WTC11 (cell line): ENCODE measurements at regions not wholly inside any gene's neighbourhood (a gene's known extent, or its start where the extent isn't known, plus 50 kb on each side); places are given as distances from the start of the nearest gene placed in this dataset.

Experiments
- ATAC-seq: fragments of 200-7000 bp; cut with Tn5 transposase; 2 replicates; pipeline ENCODE4 v1.10.0; 2021; ENCODE audit warnings: mild to moderate bottlenecking, moderate library complexity
- CTCF ChIA-PET: fragments of 300-600 bp; sonication (Branson Sonifier 250); formaldehyde crosslinking; loops from one replicate; lab custom pipeline; 2021; ENCODE audit warnings: antibody characterized with exemption; lab: Charles Lee
- POLR2A ChIA-PET: fragments of 350-600 bp; sonication (Branson Sonifier 250); formaldehyde crosslinking; loops from one replicate; lab custom pipeline; 2021; ENCODE audit warnings: antibody characterized with exemption; lab: Charles Lee
- DNase-seq: peaks from one replicate; pipeline ENCODE4 v3.0.0; 2021; ENCODE audit warnings: low spot score
- H3K27ac Mint-ChIP-seq: 2 replicates; pipeline ENCODE4 v1.8.0; 2021; ENCODE audit warnings: mixed read lengths
- H3K27me3 Mint-ChIP-seq: 2 replicates; pipeline ENCODE4 v1.8.0; 2021; ENCODE audit warnings: low read depth, mild to moderate bottlenecking, moderate library complexity, mixed read lengths
- H3K36me3 Mint-ChIP-seq: 2 replicates; pipeline ENCODE4 v1.8.0; 2021; ENCODE audit warnings: mixed read lengths
- H3K4me1 Mint-ChIP-seq: 2 replicates; pipeline ENCODE4 v1.8.0; 2022; ENCODE audit warnings: mixed read lengths
- H3K4me3 Mint-ChIP-seq: 2 replicates; pipeline ENCODE4 v1.8.0; 2021; ENCODE audit warnings: mild to moderate bottlenecking, moderate library complexity, mixed read lengths
- H3K9me3 Mint-ChIP-seq: 2 replicates; pipeline ENCODE4 v1.8.0; 2021; ENCODE audit warnings: mixed read lengths
- ATF2 ChIP-seq: sonication (generic); formaldehyde crosslinking; IDR thresholded peaks from 2 replicates; pipeline ENCODE4 v1.8.1; 2022; ENCODE audit warnings: low read depth, missing genetic modification reagents, borderline replicate concordance
- ATF6 ChIP-seq: sonication (generic); formaldehyde crosslinking; IDR thresholded peaks from 2 replicates; pipeline ENCODE4 v1.8.1; 2023; ENCODE audit warnings: mild to moderate bottlenecking, missing genetic modification reagents
- FOXP4 ChIP-seq: sonication (generic); formaldehyde crosslinking; IDR thresholded peaks from 2 replicates; pipeline ENCODE4 v1.8.0; 2022; ENCODE audit warnings: mild to moderate bottlenecking, missing genetic modification reagents
- GTF2I ChIP-seq: fragments of 250-450 bp; sonication (Bioruptor Pico); conservative IDR thresholded peaks from 2 replicates; pipeline ENCODE4 v1.4.0; 2021; ENCODE audit warnings: mild to moderate bottlenecking
- IRF2 ChIP-seq: sonication (generic); formaldehyde crosslinking; IDR thresholded peaks from 2 replicates; pipeline ENCODE4 v1.8.0; 2022; ENCODE audit warnings: low read depth, missing genetic modification reagents, borderline replicate concordance
- JUN ChIP-seq: sonication (generic); formaldehyde crosslinking; IDR thresholded peaks from 2 replicates; pipeline ENCODE4 v1.8.0; 2023; ENCODE audit warnings: mild to moderate bottlenecking, missing genetic modification reagents
- MYBL2 ChIP-seq: sonication (generic); formaldehyde crosslinking; IDR thresholded peaks from 2 replicates; pipeline ENCODE4 v1.8.1; 2023; ENCODE audit warnings: mild to moderate bottlenecking, moderate library complexity, missing genetic modification reagents
- NFE2L1 ChIP-seq: sonication (generic); formaldehyde crosslinking; IDR thresholded peaks from 2 replicates; pipeline ENCODE4 v1.8.1; 2023; ENCODE audit warnings: missing genetic modification reagents
- RELA ChIP-seq: sonication (generic); formaldehyde crosslinking; IDR thresholded peaks from 2 replicates; pipeline ENCODE4 v1.8.1; 2022; ENCODE audit warnings: missing genetic modification reagents, mild to moderate bottlenecking, borderline replicate concordance
- SOX15 ChIP-seq: fragments of 250-450 bp; sonication (Bioruptor Pico); IDR thresholded peaks from 2 replicates; pipeline ENCODE4 v1.9.0; 2021; ENCODE audit warnings: mild to moderate bottlenecking
- SP1 ChIP-seq: sonication (generic); formaldehyde crosslinking; conservative IDR thresholded peaks from 2 replicates; pipeline ENCODE4 v1.8.1; 2022; ENCODE audit warnings: missing genetic modification reagents
- ZNF121 ChIP-seq: sonication (generic); formaldehyde crosslinking; IDR thresholded peaks from 2 replicates; pipeline ENCODE4 v1.8.0; 2023; ENCODE audit warnings: missing genetic modification reagents
- ZNF281 ChIP-seq: sonication (generic); formaldehyde crosslinking; IDR thresholded peaks from 2 replicates; pipeline ENCODE4 v1.8.0; 2023; ENCODE audit warnings: mild to moderate bottlenecking, missing genetic modification reagents
- ZNF532 ChIP-seq: fragments of 250-450 bp; sonication (Bioruptor Pico); IDR thresholded peaks from 2 replicates; pipeline ENCODE4 v1.9.0; 2021; ENCODE audit warnings: mild to moderate bottlenecking, borderline replicate concordance
- ZNF671 ChIP-seq: fragments of 250-450 bp; sonication (Bioruptor Pico); IDR thresholded peaks from 2 replicates; pipeline ENCODE4 v1.8.0; 2021; ENCODE audit warnings: mild to moderate bottlenecking
- ZSCAN18 ChIP-seq: fragments of 250-450 bp; sonication (Bioruptor Pico); IDR thresholded peaks from 2 replicates; pipeline ENCODE4 v2.1.2; 2022; ENCODE audit warnings: mild to moderate bottlenecking, moderate library complexity

GRCh38 chr22:47773635-47774034 lies 1011.2 kb downstream of the TBC1D22A start:
- Mint-ChIP-seq H3K4me3 (no peak overlapping the region), H3K4me1 (peaks cover 26% of the 10 kb centered on the region), H3K27me3 (no peaks in the 10 kb centered on the region), H3K36me3 (no peaks in the 10 kb centered on the region), H3K27ac (no peak overlapping the region), H3K9me3 (peaks cover 10% of the 10 kb centered on the region)
- ChIA-PET POLR2A (no interaction called here), CTCF (no interaction called here)
- ATAC-seq, result no peak
- TF ChIP-seq SOX15 (CRISPR knock-in tag) (no peak), ZNF281 (CRISPR knock-in tag) (no peak), ZSCAN18 (CRISPR knock-in tag) (no peak), NFE2L1 (CRISPR knock-in tag) (no peak), GTF2I (CRISPR knock-in tag) (no peak)
- TF ChIP-seq, all 79 proteins: peak for 0
- DNase-seq, result no peak

- no peak for DNase-seq
- CTCF ChIA-PET, result no interaction called here
- Mint-ChIP-seq H3K4me1 (peaks cover 26% of the 10 kb centered on the region), H3K27ac (no peak overlapping the region), H3K4me3 (no peak overlapping the region), H3K27me3 (no peaks in the 10 kb centered on the region), H3K9me3 (peaks cover 10% of the 10 kb centered on the region), H3K36me3 (no peaks in the 10 kb centered on the region)
- no peak for TF ChIP-seq MYBL2 (CRISPR knock-in tag)
- TF ChIP-seq IRF2 (CRISPR knock-in tag), result no peak
- TF ChIP-seq ZNF671 (CRISPR knock-in tag), result no peak
- TF ChIP-seq RELA (CRISPR knock-in tag), result no peak
- TF ChIP-seq FOXP4, result no peak
- no peak for TF ChIP-seq ATF2 (CRISPR knock-in tag)
- no peak for TF ChIP-seq ZNF532 (CRISPR knock-in tag)
- no peak for TF ChIP-seq ZNF121 (CRISPR knock-in tag)
- no peak for TF ChIP-seq ATF6
- TF ChIP-seq SP1 (CRISPR knock-in tag), result no peak
- TF ChIP-seq JUN (CRISPR knock-in tag), result no peak
- ATAC-seq, result no peak
- POLR2A ChIA-PET, result no interaction called here
Observed at GRCh38 chr22:47772864-47773263, 1010.4 kb downstream of the TBC1D22A start.
